H9 (cell line): ENCODE measurements at regions not wholly inside any gene's neighbourhood (a gene's known extent, or its start where the extent isn't known, plus 50 kb on each side); places are given as distances from the start of the nearest gene placed in this dataset.

Experiments used
- DNase-seq: peaks from one replicate; pipeline ENCODE4 v3.0.0-alpha.2; 2017
- H2AFZ ChIP-seq: one replicate; pipeline ENCODE4 v1.6.1; 2013; ENCODE audit warnings: mild to moderate bottlenecking, low read length, control low read depth, moderate library complexity
- H2AK5ac ChIP-seq: 2 replicates; pipeline ENCODE4 v1.6.1; 2013; ENCODE audit warnings: low read length, control low read depth, mixed read lengths; ENCODE audit not compliant: insufficient read length
- H2BK120ac ChIP-seq: one replicate; pipeline ENCODE4 v1.6.1; 2013; ENCODE audit warnings: low read depth, mild to moderate bottlenecking, low read length, control low read depth, inconsistent platforms; ENCODE audit not compliant: poor library complexity, severe bottlenecking
- H2BK12ac ChIP-seq: 2 replicates; pipeline ENCODE4 v1.6.1; 2013; ENCODE audit warnings: low read length, control low read depth, mixed read lengths, low read depth; ENCODE audit not compliant: insufficient read length
- H2BK15ac ChIP-seq: 2 replicates; pipeline ENCODE4 v1.6.1; 2013; ENCODE audit warnings: low read depth, low read length, control low read depth
- H2BK20ac ChIP-seq: one replicate; pipeline ENCODE4 v1.6.1; 2013; ENCODE audit warnings: low read depth, mild to moderate bottlenecking, low read length, control low read depth, inconsistent platforms; ENCODE audit not compliant: poor library complexity, severe bottlenecking
- H2BK5ac ChIP-seq: 2 replicates; pipeline ENCODE4 v1.6.1; 2013; ENCODE audit warnings: low read length, control low read depth, mixed read lengths; ENCODE audit not compliant: insufficient read length
- H3K14ac ChIP-seq: 2 replicates; pipeline ENCODE4 v1.6.1; 2013; ENCODE audit warnings: low read length, control low read depth; ENCODE audit not compliant: insufficient read depth
- H3K18ac ChIP-seq: 2 replicates; pipeline ENCODE4 v1.6.1; 2013; ENCODE audit warnings: low read depth, mild to moderate bottlenecking, mixed read lengths, low read length, control low read depth; ENCODE audit not compliant: insufficient read length
- H3K23ac ChIP-seq: 2 replicates; pipeline ENCODE4 v1.6.1; 2013; ENCODE audit warnings: low read length, control low read depth, mixed read lengths, low read depth; ENCODE audit not compliant: insufficient read length
- H3K23me2 ChIP-seq: 2 replicates; pipeline ENCODE4 v1.6.1; 2013; ENCODE audit warnings: low read depth, mild to moderate bottlenecking, mixed read lengths, low read length, control low read depth; ENCODE audit not compliant: insufficient read length, poor library complexity, severe bottlenecking
- H3K27ac ChIP-seq: 2 replicates; pipeline ENCODE4 v1.5.1; 2013; ENCODE audit warnings: low read length, control low read depth, mixed read lengths, low read depth; ENCODE audit not compliant: insufficient read length
- H3K27me3 ChIP-seq: 2 replicates; pipeline ENCODE4 v1.6.1; 2013; ENCODE audit warnings: low read length, control low read depth, inconsistent platforms; ENCODE audit not compliant: insufficient read depth
- H3K4ac ChIP-seq: 2 replicates; pipeline ENCODE4 v1.6.1; 2013; ENCODE audit warnings: low read depth, mild to moderate bottlenecking, control low read depth, inconsistent platforms, low read length, moderate library complexity
- H3K4me1 ChIP-seq: 2 replicates; pipeline ENCODE4 v1.6.1; 2013; ENCODE audit warnings: low read length, control low read depth, inconsistent platforms; ENCODE audit not compliant: insufficient read depth
- H3K4me2 ChIP-seq: 2 replicates; pipeline ENCODE4 v1.6.1; 2013; ENCODE audit warnings: low read length, control low read depth, mixed read lengths; ENCODE audit not compliant: insufficient read length, insufficient read depth
- H3K56ac ChIP-seq: 2 replicates; pipeline ENCODE4 v1.6.1; 2013; ENCODE audit warnings: low read depth, mild to moderate bottlenecking, mixed read lengths, low read length, control low read depth; ENCODE audit not compliant: insufficient read length
- H3K79me1 ChIP-seq: 2 replicates; pipeline ENCODE4 v1.6.1; 2013; ENCODE audit warnings: low read depth, mild to moderate bottlenecking, moderate library complexity, low read length, control low read depth, inconsistent platforms; ENCODE audit not compliant: insufficient read depth, poor library complexity, severe bottlenecking
- H3K79me2 ChIP-seq: 2 replicates; pipeline ENCODE4 v1.6.1; 2013; ENCODE audit warnings: low read length, control low read depth, inconsistent platforms; ENCODE audit not compliant: insufficient read depth
- H3K9ac ChIP-seq: 2 replicates; pipeline ENCODE4 v1.6.1; 2013; ENCODE audit warnings: low read length, control low read depth, mixed read lengths; ENCODE audit not compliant: insufficient read length; ENCODE audit errors: extremely low read depth
- H3K9me3 ChIP-seq: one replicate; pipeline ENCODE4 v1.6.1; 2013; ENCODE audit warnings: low read depth, low read length, inconsistent platforms; ENCODE audit not compliant: control insufficient read depth
- H3T11ph ChIP-seq: one replicate; pipeline ENCODE4 v1.6.1; 2013; ENCODE audit warnings: mild to moderate bottlenecking, low read length, control low read depth, inconsistent platforms
- H4K20me1 ChIP-seq: one replicate; pipeline ENCODE4 v1.6.1; 2013; ENCODE audit not compliant: control insufficient read depth, insufficient read length, insufficient read depth
- H4K5ac ChIP-seq: 2 replicates; pipeline ENCODE4 v1.6.1; 2013; ENCODE audit warnings: low read depth, mild to moderate bottlenecking, mixed read lengths, low read length, control low read depth; ENCODE audit not compliant: insufficient read length
- H4K8ac ChIP-seq: replicated peaks from 2 replicates; pipeline ENCODE4 v1.6.1; 2013; ENCODE audit warnings: low read length, control low read depth, mixed read lengths, low read depth; ENCODE audit not compliant: insufficient read length
- H4K91ac ChIP-seq: 2 replicates; pipeline ENCODE4 v1.6.1; 2013; ENCODE audit warnings: low read depth, mild to moderate bottlenecking, moderate library complexity, mixed read lengths, low read length, control low read depth; ENCODE audit not compliant: insufficient read length
- H3K27ac Mint-ChIP-seq, 3 experiments: 2 replicates in 2 of 3; 3 replicates in 1 of 3; pipeline ENCODE4 v1.8.0; 2020 to 2021; ENCODE audit warnings: mixed read lengths in 3 of 3, mild to moderate bottlenecking in 1 of 3, moderate library complexity in 1 of 3
- H3K27me3 Mint-ChIP-seq: 2 replicates; pipeline ENCODE4 v1.8.0; 2021; ENCODE audit warnings: low read depth, mild to moderate bottlenecking, moderate library complexity, mixed read lengths
- H3K36me3 Mint-ChIP-seq, 3 experiments: 2 replicates in 2 of 3; 3 replicates in 1 of 3; pipeline ENCODE4 v1.8.0; 2020 to 2021; ENCODE audit warnings: low read depth in 3 of 3, mixed read lengths in 3 of 3; ENCODE audit not compliant: insufficient read depth in 1 of 3
- H3K4me1 Mint-ChIP-seq, 2 experiments: 2 replicates each; pipeline ENCODE4 v1.8.0; 2020; ENCODE audit warnings: mixed read lengths in 2 of 2
- H3K4me3 Mint-ChIP-seq, 2 experiments: 2 replicates in 1 of 2; 3 replicates in 1 of 2; pipeline ENCODE4 v1.8.0; 2020 to 2021; ENCODE audit warnings: mild to moderate bottlenecking in 2 of 2, mixed read lengths in 2 of 2, moderate library complexity in 1 of 2
- H3K9me3 Mint-ChIP-seq, 2 experiments: 2 replicates in 1 of 2; 3 replicates in 1 of 2; pipeline ENCODE4 v1.8.0; 2020; ENCODE audit warnings: mild to moderate bottlenecking in 2 of 2, mixed read lengths in 2 of 2, moderate library complexity in 1 of 2
- WGBS: extraction: QIAGEN DNeasy Blood & Tissue Kit; methylation state at CpG from one replicate; pipeline ENCODE4 v1.1.7; 2013; ENCODE audit warnings: missing lambda C conversion rate, low lambda C conversion rate, mixed read lengths; ENCODE audit not compliant: insufficient read length; ENCODE audit errors: extremely low coverage; 5-methylcytosine and 5-hydroxymethylcytosine counted together
- TF ChIP-seq, protein P1 (sequence below): fragments of 200-600 bp; sonication (generic); conservative IDR thresholded peaks from 3 replicates; pipeline ENCODE4 v1.8.0; 2021; ENCODE audit warnings: antibody characterized with exemption, mild to moderate bottlenecking

DNA sequence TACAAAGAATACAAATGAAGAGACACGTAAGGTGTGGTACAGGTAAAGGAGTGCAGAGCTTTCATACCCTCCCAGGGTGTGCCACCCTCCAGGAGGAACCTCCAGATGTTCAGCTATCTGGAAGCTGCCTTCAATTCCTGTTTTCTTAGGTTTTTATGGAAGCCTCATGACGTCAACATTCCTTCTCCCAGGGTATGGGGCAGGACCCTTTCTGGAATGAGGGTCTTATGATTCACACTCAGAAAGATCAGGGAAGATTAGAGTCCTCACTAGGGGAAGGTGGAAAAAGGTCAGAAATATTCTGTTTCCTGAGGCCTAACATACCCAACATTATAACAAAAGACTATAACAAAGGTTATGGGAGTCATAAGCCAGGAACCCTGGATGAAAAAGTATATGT, 99.8 kb upstream of the PLCL2 start:
- Histone ChIP-seq H2BK20ac (no peak overlapping the region), H2BK15ac (no peak overlapping the region), H2BK120ac (no peak overlapping the region), H2AK5ac (no peak overlapping the region), H3K27me3 (no peaks in the 10 kb centered on the region), H3K56ac (no peak overlapping the region), H4K5ac (no peak overlapping the region), H3K9ac (no peak overlapping the region), H3K23ac (no peak overlapping the region), H3K23me2 (no peaks in the 10 kb centered on the region), H4K91ac (no peak overlapping the region), H3K4me1 (peaks cover 5% of the 10 kb centered on the region; the same call in 1 of the 2 replicates), H3K79me1 (no peaks in the 10 kb centered on the region), H2AFZ (no peak overlapping the region), H3T11ph (no peak overlapping the region), H3K9me3 (no peaks in the 10 kb centered on the region), H2BK12ac (no peak overlapping the region), H3K4ac (no peak overlapping the region), H4K8ac (no peak overlapping the region), H2BK5ac (no peak overlapping the region), H3K4me2 (no peak overlapping the region), H3K14ac (no peak overlapping the region), H3K79me2 (no peaks in the 10 kb centered on the region), H4K20me1 (no peaks in the 10 kb centered on the region), H3K27ac (no peak overlapping the region), H3K18ac (no peak overlapping the region)
- Mint-ChIP-seq H3K9me3 (peaks cover 11% of the 10 kb centered on the region in 2 experiments), H3K27me3 (peaks cover 2% of the 10 kb centered on the region; the same call in 1 of the 2 replicates), H3K4me3 (no peak overlapping the region), H3K4me1 (peaks cover 17 to 27% of the 10 kb centered on the region in 2 experiments), H3K36me3 (peaks cover 8 to 23% (median 11%) of the 10 kb centered on the region in 3 experiments), H3K27ac (no peak overlapping the region)
- no CpG with 5 or more reads among the region's 2 CpGs for WGBS
- DNase-seq: no peak
- TF ChIP-seq, protein P1, sequence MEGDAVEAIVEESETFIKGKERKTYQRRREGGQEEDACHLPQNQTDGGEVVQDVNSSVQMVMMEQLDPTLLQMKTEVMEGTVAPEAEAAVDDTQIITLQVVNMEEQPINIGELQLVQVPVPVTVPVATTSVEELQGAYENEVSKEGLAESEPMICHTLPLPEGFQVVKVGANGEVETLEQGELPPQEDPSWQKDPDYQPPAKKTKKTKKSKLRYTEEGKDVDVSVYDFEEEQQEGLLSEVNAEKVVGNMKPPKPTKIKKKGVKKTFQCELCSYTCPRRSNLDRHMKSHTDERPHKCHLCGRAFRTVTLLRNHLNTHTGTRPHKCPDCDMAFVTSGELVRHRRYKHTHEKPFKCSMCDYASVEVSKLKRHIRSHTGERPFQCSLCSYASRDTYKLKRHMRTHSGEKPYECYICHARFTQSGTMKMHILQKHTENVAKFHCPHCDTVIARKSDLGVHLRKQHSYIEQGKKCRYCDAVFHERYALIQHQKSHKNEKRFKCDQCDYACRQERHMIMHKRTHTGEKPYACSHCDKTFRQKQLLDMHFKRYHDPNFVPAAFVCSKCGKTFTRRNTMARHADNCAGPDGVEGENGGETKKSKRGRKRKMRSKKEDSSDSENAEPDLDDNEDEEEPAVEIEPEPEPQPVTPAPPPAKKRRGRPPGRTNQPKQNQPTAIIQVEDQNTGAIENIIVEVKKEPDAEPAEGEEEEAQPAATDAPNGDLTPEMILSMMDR: no peak
